AG10803 (cell line): ENCODE measurements at regions not wholly inside any gene's neighbourhood (a gene's known extent, or its start where the extent isn't known, plus 50 kb on each side); places are given as distances from the start of the nearest gene placed in this dataset.

Experiments
- DNase-seq: peaks from one replicate; pipeline ENCODE4 v3.0.0; 2010; ENCODE audit warnings: low read depth
- H3K4me3 ChIP-seq: 2 replicates; pipeline ENCODE4 v1.5.1; 2011; ENCODE audit warnings: mild to moderate bottlenecking, low read length, control low read depth
- TF ChIP-seq, protein P1 (sequence below): conservative IDR thresholded peaks from 2 replicates; pipeline ENCODE4 v1.5.1; 2011; ENCODE audit warnings: mild to moderate bottlenecking, low read length, control low read depth, inconsistent platforms

DNA sequence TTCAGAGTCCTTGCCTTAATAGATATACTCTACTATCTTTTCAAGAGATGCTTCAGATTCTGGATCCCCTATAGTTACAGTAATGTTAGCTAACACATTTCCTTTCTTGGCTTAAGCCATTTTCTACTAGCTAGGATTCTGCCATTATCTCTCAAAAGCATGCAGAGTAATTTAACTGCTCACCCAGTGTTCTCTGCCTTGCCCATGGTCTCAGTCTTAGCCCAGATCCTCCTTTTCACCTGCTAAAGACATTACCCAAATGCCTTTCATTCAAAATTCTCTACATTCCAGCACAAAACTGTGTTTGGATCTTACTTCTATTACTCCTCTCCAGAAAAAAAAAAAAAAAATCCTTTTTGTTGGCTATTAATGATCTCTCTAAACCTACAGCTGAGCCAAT lies 474.2 kb upstream of the LRRTM1 start:
- TF ChIP-seq, protein P1, sequence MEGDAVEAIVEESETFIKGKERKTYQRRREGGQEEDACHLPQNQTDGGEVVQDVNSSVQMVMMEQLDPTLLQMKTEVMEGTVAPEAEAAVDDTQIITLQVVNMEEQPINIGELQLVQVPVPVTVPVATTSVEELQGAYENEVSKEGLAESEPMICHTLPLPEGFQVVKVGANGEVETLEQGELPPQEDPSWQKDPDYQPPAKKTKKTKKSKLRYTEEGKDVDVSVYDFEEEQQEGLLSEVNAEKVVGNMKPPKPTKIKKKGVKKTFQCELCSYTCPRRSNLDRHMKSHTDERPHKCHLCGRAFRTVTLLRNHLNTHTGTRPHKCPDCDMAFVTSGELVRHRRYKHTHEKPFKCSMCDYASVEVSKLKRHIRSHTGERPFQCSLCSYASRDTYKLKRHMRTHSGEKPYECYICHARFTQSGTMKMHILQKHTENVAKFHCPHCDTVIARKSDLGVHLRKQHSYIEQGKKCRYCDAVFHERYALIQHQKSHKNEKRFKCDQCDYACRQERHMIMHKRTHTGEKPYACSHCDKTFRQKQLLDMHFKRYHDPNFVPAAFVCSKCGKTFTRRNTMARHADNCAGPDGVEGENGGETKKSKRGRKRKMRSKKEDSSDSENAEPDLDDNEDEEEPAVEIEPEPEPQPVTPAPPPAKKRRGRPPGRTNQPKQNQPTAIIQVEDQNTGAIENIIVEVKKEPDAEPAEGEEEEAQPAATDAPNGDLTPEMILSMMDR, result no peak
- DNase-seq, result no peak
- no peak overlapping the region for H3K4me3 ChIP-seq

DNA sequence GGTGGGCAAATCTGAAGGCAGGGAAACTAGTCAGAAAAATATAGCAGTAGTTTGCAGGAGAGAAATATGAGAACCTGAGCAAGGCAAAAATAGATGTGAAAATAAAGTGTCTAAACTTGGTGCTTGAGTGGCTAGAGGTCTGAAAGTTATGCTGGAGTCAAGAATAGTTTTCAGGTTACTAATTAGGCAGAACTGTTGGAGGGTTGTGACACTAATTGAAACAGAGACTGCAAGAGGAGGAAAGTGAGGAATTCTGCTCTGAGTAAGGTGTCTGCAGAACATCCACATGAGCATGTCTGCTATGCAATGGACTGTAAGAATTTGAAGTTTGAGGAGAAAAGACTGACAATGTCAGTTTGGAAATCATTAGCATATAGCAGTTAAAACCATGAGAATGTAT lies 444.0 kb upstream of the LRRTM1 start:
- TF ChIP-seq, protein P1, result no peak
- no peak overlapping the region for H3K4me3 ChIP-seq
- DNase-seq, result no peak

DNA sequence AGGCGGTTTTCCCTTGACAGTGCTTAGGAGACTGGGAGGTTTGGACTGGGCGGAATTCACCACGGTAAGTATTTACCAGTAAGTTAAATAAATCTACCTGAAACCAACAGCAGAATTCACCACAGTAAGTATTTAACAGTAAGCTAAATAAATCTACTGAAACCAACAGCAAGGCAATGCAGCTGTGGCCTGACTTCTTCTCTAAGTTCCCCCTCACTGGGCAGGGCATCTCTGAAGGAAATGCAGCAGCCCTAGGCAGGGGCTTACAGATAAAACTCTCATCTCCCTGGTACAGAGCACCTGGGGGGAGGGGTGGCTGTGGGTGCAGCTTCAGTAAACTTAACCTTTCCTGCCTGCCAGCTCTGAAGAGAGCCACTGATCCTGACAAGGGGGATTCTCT lies 432.5 kb upstream of the LRRTM1 start:
- DNase-seq, result no peak
- TF ChIP-seq, protein P1, result no peak
- H3K4me3 ChIP-seq, result no peak overlapping the region

DNA sequence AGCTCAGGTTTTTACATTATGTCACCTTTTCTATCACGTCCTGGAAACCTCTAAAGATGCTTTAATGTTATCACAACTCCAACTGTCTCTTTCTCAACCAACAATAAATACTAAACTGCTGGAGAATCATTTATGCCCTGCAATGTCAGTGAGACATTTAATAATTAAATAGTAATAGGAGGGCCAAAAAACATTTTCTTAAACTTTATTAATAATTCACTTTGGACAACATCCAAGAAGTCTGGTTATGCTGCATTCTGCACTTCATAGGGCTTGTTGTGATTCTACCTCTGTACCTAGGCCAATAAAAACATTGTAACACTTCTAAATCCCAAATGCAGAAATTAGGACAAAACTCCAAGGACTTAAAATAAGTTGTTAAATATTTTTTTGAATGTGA lies 420.4 kb upstream of the LRRTM1 start:
- DNase-seq, result no peak
- TF ChIP-seq, protein P1, result no peak
- no peak overlapping the region for H3K4me3 ChIP-seq

DNA sequence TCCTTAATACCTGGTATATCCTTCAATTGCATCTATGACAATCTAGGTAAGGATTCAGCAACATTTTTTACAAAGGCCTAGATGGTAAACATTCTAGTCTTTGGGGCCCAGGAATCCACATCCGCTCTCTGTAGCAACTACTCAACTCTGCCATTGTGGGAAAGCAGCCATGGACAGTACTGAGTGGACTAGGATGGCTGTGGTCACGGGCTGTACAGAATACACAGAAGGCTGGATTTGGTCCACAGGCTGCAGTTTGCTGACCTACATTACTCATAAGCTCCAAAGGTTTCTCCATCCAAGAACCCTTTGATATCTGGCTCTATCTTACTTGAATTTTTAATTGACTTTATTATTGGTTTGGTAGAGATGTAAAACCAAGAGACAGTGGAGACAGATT lies 418.3 kb upstream of the LRRTM1 start:
- no peak overlapping the region for H3K4me3 ChIP-seq
- DNase-seq, result no peak
- TF ChIP-seq, protein P1, result no peak

DNA sequence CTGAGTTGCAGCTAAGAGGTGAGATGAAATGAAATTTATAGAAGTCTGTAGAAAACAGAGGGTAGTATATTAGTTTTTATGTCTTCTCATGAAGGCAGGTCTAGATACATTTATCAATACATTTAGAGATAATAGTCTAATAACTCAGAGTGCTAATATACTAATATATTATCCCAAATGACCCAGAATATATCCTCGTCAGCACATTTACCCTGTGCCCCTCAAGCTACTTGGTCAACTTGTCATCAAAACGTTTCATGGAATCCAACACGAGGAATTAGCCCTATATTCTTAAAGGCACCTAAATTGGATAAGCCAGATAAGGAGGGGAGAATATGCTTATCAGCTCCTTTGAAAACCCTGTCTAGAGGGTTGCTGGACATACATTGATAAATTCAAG lies 415.1 kb upstream of the LRRTM1 start:
- no peak for DNase-seq
- TF ChIP-seq, protein P1, result no peak
- H3K4me3 ChIP-seq, result no peak overlapping the region

DNA sequence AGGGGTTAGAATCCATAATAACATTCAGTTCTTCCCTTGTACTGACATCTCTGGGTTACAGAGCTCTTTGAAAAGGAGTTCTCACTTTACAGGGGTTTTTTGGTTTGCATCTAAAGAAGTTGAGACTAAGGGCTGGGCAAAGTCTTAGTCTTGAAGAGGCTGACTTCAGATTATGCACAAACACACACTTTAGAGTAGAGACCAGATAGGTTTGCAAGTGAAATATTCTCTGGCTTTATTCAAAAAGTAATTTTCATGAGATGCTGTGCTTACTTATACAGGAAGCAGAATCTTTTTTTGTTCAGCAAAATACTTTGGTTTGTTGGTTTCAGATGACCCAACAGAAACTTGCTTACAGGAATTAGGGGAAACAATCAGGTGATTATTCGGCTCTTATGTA lies 410.9 kb upstream of the LRRTM1 start:
- H3K4me3 ChIP-seq, result no peak overlapping the region
- TF ChIP-seq, protein P1, result no peak
- no peak for DNase-seq
